HFF-Myc (cell line): ENCODE measurements at regions not wholly inside any gene's neighbourhood (a gene's known extent, or its start where the extent isn't known, plus 50 kb on each side); places are given as distances from the start of the nearest gene placed in this dataset.

Experiments
- DNase-seq: peaks from one replicate; pipeline ENCODE4 v3.0.0-alpha.2; 2011; ENCODE audit warnings: low read depth; ENCODE audit errors: extremely low read depth
- H3K4me3 ChIP-seq: replicated peaks from 2 replicates; pipeline ENCODE4 v1.5.1; 2011; ENCODE audit warnings: low read depth, mild to moderate bottlenecking, control low read depth, low read length
- TF ChIP-seq, protein P1 (sequence below): IDR thresholded peaks from 2 replicates; pipeline ENCODE4 v1.5.1; 2012; ENCODE audit warnings: mild to moderate bottlenecking, low read depth, low read length, control low read depth; ENCODE audit errors: missing control alignments

- TF ChIP-seq, protein P1, sequence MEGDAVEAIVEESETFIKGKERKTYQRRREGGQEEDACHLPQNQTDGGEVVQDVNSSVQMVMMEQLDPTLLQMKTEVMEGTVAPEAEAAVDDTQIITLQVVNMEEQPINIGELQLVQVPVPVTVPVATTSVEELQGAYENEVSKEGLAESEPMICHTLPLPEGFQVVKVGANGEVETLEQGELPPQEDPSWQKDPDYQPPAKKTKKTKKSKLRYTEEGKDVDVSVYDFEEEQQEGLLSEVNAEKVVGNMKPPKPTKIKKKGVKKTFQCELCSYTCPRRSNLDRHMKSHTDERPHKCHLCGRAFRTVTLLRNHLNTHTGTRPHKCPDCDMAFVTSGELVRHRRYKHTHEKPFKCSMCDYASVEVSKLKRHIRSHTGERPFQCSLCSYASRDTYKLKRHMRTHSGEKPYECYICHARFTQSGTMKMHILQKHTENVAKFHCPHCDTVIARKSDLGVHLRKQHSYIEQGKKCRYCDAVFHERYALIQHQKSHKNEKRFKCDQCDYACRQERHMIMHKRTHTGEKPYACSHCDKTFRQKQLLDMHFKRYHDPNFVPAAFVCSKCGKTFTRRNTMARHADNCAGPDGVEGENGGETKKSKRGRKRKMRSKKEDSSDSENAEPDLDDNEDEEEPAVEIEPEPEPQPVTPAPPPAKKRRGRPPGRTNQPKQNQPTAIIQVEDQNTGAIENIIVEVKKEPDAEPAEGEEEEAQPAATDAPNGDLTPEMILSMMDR, result no peak
- DNase-seq, result no peak
- H3K4me3 ChIP-seq, result no peak overlapping the region
These were observed 86.8 kb upstream of the BCAR3 start for GRCh38 chr1:93768380-93768863.

- TF ChIP-seq, protein P1, result no peak
- H3K4me3 ChIP-seq, result no peak overlapping the region
- DNase-seq, result no peak
These were observed 84.8 kb upstream of the BCAR3 start for GRCh38 chr1:93766451-93766850.

DNA sequence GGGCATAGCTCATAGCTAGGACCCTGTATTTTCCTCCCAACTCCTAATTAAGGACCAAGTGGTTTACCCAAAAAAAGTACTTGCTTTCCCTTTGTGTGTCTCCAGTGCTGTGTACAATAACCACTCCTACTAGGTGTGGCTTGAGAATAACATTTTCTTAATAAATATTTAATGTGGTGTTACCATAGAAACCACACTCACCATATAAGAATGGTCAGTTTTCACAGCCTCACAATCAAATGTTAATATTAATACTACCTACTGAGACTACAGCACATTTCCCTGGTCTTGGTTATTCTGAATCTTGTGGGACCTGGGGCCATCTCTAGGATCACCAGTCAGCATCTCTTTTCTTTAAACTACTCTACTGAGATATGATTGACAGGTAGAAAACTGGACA lies 83.5 kb upstream of the BCAR3 start:
- TF ChIP-seq, protein P1, result no peak
- H3K4me3 ChIP-seq, result no peak overlapping the region
- no peak for DNase-seq

DNA sequence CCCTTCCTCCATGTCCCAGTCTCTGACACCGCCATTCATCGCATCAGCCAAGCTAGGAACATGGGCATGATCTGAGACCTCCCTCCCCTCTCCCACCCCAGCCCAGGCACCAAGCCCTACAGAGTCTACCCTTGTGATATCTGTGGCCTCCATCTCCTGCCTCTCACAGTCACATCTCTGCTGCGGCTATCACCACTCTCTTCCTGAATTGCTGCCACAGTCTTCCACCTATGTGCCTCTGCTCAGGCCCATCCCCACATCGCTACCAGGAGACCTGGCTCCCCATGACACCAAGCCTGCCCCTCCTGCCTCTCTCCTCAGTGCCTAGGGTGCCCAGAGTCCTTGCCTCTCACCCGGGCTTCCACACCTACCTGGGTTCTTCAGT lies 82.7 kb upstream of the BCAR3 start:
- H3K4me3 ChIP-seq, result no peak overlapping the region
- TF ChIP-seq, protein P1, result no peak
- no peak for DNase-seq

- H3K4me3 ChIP-seq, result no peak overlapping the region
- TF ChIP-seq, protein P1, result no peak
- no peak for DNase-seq
These were observed 82.2 kb upstream of the BCAR3 start for GRCh38 chr1:93763704-93764365.

GRCh38 chr1:93758842-93759515 lies 77.3 kb upstream of the BCAR3 start:
- DNase-seq, result no peak
- TF ChIP-seq, protein P1, result no peak

More at GRCh38 chr1:93758842-93759515, 77.3 kb upstream of the BCAR3 start:
- no peak overlapping the region for H3K4me3 ChIP-seq
